ENCODE measurements at regions not wholly inside any gene's neighbourhood (a gene's known extent, or its start where the extent isn't known, plus 50 kb on each side); places are given as distances from the start of the nearest gene placed in this dataset. TPM values are rescaled to one million over a fixed set of nuclear protein-coding genes. Genes with fewer than 3 reads are reported as not detected.

- Histone ChIP-seq H3K27me3 (ENCODE audit: low read depth) (no peaks in the 10 kb centered on the region), H3K9me3 (replicated peaks) (no peaks in the 10 kb centered on the region), H3K27ac (replicated peaks) (no peak overlapping the region), H3K36me3 (no peaks in the 10 kb centered on the region), H3K4me3 (no peak overlapping the region), H3K4me1 (no peaks in the 10 kb centered on the region)
- DNase-seq = no peak
- intact Hi-C loops (cut with micrococcal nuclease) = no loop called here
- TF ChIP-seq CTCF (IDR thresholded peaks at IDR 0.05; ENCODE audit: borderline replicate concordance) = no peak
Observed at GRCh38 chr21:23160914-23161313, 2162.7 kb downstream of the NCAM2 start.

- Histone ChIP-seq H3K27ac (replicated peaks) (no peak overlapping the region), H3K4me3 (no peak overlapping the region), H3K36me3 (no peaks in the 10 kb centered on the region), H3K9me3 (replicated peaks) (peaks cover 5% of the 10 kb centered on the region), H3K4me1 (no peaks in the 10 kb centered on the region), H3K27me3 (ENCODE audit: low read depth) (no peaks in the 10 kb centered on the region)
- intact Hi-C loops (cut with micrococcal nuclease) = no loop called here
- no peak for DNase-seq
- no peak for TF ChIP-seq CTCF (IDR thresholded peaks at IDR 0.05; ENCODE audit: borderline replicate concordance)
Observed at GRCh38 chr21:23162198-23162946, 2164.2 kb downstream of the NCAM2 start.

Small RNA genes lying in the stretch of these regions (microRNA-seq; reads per million reads assigned to microRNA genes)
- gene MIR6130 = not detected

Data from left ventricle myocardium inferior (tissue), 1 donor.